ENCODE measurements at regions not wholly inside any gene's neighbourhood (a gene's known extent, or its start where the extent isn't known, plus 50 kb on each side); places are given as distances from the start of the nearest gene placed in this dataset.
A peak's percentile ranks its signal among the peaks of the same experiment; 100 is the strongest.
"Not testable (repeated sequence)": the region's sequence is repeated elsewhere in the genome, so short reads cannot be mapped to it uniquely, and the experiment has no call there.

DNA sequence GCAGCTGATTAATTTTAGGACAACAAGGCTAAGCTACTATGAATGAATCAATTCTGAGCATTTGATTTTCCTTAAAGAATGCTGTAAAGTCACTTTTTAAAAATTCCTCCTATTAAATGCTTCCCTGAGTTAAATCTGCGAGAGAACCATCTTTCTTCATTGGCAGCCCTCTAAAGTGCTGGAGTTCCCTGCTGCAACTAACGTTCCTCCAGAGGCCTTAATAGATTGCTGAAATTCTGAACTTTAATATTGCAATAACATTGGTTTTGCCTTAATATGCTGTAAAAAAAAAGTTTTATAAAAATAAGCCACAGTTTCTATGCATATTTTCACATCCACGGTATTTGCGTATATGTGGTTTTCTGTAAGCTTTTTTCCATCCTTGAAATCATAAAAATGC lies 298.0 kb upstream of the PIK3R1 start:
- DNase-seq = no peak

DNA sequence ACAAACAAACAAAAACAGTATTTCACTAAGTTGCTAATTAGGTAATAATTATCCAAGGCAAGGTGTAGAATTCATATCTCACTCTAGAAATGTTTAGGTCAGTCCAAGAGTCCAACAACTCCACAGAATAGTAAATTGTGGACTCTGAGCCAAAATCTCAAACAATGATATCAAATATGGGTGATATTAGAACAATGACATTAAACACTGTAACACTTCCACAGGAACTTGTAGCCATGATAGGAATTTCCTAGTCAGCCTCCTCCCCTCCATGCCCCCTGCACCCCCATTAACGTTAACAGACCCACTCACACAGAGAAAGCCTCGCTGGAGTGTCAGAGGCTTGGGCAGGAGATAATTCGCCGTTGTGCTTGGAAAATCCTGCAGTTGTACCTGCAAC lies 305.0 kb upstream of the PIK3R1 start:
- DNase-seq = no peak

DNA sequence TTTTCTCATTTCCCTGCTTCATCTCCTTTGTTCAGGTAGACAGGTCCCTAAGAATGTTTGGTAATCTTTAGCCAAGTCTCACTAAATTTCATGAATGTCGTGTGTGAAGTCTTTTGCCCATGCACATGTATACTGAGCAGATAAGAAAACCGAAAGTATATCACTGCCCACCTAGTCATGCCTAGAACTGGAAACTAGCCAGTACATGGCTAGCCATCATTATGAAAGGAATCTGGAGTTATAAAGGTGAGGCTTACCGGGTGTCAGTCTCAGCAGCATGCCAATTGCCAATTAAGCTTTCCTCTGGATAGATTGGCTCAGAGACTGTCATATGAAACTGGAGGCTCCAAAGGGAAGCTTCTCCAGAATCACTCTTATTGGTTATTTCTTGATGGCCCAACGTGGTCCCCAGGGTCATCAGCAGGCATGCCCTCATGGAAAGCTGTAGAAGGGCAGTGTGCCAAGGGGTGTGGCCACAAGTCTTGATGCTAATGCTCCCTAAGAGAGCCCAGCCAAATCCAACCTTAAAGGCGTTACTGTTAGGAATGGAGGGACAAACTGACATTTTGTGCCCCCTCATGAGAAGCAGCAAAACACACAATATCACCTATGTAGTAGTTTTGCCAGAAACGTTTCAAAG lies 307.3 kb upstream of the PIK3R1 start:
- DNase-seq = no peak

DNA sequence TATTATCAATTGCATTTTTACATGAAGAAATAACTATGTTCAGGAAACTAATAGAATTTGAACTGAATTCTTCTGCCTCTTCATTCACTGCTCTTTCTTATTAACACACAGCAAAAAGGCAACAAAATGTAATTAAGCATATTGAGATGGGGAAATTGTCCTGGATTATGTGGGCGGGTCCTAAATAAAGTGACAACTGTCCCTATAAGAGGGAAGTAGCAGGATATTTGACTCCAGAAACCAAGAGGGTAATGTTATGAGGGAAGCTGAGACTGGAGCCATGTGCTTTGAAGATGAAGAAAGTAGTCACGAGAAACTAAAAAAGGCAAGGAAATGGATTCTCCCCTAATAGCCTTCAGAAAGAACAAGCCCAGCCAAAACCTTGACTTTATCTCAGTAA lies 311.2 kb upstream of the PIK3R1 start:
- no peak for DNase-seq

DNA sequence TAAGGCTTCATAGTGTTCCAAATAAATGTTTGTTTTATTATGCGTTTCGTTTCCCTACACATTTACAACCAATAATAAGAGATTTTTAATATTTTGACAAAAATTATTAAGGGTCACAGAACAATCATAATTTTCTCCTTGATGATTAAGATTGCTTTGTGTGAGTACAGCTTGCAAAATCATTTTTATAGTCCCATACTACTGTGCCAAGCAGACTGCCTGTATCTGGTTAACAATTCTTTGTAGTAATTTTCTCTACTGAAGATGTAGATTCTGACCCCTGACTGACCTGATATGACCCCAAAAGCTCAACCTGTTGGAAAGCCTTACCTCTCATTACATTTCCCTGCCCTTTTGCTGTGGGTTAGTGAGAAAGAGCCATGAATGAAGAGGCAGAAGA lies 311.9 kb upstream of the PIK3R1 start:
- DNase-seq = no peak

DNA sequence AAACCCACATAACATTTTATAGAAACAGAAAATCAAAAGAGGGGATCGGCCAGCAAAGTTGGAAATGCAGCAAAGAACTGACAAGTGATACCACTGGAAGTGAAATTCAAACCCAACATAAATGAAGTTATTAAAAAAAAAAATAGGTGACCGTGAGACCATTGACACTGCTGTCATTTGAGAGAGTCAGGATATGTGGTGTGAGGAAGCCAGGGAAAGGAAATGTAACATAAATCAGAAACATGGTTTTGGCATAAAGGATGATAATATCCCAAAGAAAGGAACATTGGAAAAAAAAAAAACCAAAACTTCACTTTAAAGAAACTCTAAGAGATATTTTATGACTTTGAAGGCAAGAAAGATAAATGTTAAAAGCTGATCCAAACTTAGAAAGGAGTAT lies 312.4 kb upstream of the PIK3R1 start:
- DNase-seq = no peak

DNA sequence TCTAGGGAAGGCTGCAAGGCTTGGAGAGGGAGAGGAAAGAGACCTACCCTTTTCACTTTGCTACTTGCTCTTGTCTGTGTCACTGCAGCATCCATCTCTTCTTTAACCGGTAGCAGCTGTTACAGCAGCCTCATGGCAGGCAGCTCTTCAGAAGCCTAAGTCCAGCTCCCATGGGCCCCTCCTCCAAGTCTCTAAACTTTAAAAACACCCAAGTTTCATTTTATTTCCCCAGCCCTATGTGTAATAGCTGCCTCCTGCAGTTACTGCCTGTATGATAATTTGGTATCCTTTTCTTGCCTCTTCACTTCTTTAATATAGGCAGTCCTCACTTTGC lies 313.1 kb upstream of the PIK3R1 start:
- DNase-seq = no peak

DNA sequence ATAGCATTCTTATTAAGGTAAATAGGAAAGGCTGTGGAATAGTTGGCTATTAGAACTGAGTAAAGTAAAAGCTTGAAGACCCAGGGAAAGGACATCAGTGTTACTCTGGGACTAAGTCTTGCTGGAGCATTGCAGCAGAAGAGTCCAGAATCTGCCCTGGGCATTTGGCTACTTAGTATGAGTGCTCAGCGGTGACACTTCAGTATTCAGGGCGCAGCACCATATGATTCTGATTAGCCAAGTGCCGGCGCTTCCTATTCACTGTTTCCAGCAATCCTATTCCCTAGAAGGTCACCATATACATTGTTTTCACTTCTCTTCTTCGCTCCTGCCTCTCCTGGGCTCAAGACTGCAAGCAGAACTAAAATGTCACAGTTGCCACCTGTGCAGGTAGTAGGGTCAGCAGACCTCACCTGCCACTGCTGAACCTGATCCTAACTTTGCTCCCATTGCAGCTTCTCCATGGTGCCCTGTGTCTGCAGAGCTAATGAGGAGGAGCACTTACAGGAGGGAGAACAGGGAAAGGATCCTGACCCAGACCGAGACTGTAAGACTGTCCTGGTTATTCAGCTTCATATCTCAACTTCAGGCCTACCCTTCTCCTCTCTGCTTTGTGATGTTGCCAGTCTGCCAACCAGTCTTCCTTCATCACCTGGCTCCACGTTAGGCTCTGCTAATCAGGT lies 313.6 kb upstream of the PIK3R1 start:
- DNase-seq = no peak

DNA sequence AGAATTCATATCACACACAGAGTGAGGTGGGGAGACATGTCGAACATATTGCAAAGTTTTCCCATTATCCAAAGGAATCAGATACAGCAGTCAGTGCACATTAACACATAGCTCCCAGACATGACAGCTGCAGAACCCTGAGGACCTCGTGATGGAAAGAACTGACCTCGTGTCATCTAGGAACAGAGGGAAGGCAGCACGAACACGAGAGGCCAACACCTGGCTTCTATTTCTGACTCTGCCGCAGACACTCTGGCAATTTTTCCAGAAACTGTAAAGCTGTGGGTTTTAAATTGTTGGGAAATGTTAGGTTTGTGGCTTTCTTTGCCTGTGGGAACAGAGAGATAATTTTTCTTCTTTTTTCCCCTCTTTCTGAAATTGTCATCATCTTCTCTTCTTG lies 315.0 kb upstream of the PIK3R1 start:
- no peak for DNase-seq

DNA sequence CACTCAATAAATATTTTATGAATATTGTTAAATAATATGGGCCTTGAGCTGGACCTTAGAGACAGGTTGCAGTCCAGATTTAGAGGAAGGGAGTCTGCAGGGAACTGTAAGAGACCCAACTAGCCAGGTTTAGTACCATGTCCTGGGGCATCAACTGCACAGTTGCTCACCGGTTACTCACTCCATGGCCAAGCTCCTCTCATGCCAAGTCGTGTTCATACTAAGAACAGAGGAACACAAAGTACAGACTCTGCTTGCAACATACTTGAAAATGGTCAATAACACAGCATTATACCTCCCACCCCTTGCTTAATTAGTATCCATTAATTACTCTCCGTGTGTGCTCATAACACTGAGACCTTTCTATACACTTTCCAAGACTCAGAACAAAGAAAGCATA lies 317.6 kb upstream of the PIK3R1 start:
- DNase-seq = no peak

DNA sequence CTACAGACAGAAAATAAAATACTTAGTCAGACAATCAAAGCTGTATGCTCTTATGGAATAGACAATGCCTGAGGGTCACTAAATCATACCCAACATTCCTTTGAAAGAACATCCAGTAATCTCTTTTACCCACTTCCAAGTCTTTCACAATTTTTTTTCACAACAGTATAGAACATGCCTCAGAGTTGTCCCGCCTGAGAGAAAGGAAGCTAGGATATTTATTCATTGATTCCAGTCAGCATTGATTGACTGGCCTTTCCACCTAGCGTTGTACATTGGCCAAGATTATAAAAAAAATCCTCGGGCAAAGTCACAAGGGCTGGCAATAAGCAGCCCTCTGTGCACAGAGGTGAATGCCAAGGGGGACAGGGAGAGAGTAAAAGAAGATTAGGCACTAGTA lies 318.1 kb upstream of the PIK3R1 start:
- no peak for DNase-seq

DNA sequence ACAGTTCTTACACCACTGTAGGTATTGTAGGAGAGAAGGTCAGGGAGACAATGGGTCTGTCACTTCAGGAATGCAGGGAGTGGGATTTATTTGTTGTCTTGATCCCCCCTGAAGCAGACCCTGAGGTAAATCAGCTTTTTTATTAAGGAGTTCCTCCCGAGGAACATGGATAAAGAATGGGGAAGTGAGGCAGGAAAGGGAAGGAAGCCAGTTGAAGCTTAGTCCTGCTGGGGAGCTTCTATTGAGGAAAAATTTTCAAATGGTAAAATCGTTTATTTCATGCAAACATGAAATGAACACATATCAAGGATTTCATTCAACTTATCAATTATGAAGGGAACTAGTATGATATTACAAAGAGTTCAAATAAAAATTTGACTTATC lies 318.6 kb upstream of the PIK3R1 start:
- no peak for DNase-seq

DNA sequence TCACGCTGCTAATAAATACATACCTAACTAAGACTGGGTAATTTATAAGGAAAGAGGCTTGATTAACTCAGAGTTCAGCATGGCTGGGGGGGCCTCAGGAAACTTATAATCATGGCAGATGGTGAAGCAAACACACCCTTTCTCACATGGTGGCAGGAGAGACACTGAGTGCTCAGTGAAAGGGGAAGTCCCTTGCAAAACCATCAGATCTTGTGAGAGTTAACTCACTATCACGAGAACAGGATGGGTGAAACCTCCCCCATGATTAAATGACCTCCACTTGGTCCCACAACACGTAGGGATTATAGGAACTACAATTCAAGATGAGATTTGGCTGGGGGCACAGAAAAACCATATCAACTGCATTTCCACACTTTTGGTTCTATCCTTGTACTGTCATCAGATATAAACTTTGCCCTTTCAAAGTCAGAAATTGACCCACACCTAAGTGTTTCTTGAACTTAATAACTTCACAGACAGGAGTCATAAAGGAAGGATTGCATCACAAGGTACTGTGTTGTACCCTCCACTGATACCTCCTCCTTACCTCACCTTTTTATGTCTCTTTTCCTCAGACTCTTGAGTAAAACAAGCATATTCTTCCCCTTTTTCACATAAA lies 319.1 kb upstream of the PIK3R1 start:
- DNase-seq = no peak

DNA sequence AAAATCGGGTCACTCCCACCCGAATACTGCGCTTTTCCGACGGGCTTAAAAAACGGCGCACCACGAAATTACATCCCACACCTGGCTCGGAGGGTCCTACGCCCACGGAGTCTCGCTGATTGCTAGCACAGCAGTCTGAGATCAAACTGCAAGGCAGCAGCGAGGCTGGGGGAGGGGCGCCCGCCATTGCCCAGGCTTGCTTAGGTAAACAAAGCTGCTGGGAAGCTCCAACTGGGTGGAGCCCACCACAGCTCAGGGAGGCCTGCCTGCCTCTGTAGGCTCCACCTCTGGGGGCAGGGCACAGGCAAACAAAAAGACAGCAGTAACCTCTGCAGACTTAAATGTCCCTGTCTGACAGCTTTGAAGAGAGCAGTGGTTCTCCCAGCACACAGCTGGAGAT lies 325.7 kb upstream of the PIK3R1 start:
- not testable (repeated sequence) for DNase-seq

DNA sequence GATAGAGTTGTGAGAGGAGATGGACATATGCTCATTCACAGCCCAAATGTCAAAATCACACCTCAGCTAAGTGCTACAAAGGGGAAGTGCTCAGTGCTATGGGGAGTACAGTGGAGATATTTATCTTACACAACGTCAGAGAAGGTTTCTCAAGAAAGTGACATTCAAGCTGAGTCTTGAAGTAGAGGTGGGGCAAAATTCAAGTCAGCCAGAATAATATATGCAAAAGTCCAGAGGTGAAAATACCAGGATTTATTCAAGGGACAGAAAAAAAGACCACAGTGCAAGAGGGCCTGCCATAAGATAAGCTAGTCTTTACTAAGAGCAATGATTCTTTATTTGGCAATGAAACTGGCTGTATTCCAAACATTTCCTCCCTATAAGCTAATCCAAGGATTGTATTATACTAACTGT lies 327.8 kb upstream of the PIK3R1 start:
- no peak for DNase-seq

DNA sequence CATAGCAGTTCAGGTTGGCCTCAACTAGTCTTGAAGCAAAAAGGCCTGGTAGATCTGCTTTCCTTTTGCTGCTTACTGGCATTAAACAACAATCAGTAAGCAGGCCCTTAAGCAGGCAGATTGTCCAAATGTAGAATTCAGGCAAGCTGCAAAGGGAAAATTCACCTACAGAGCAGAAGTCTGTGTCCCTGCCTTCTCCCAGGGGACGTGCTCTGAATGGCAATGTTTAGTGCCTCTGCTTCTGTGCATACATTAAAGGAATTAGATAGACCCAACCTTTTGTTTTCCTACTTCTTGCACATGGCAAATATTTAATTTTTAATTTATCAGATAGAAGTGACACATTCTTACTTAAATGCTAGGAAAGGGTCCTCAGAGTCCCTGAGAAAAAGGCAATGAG lies 328.8 kb upstream of the PIK3R1 start:
- peak in 1 of 3 experiments; percentile 25 for DNase-seq

DNA sequence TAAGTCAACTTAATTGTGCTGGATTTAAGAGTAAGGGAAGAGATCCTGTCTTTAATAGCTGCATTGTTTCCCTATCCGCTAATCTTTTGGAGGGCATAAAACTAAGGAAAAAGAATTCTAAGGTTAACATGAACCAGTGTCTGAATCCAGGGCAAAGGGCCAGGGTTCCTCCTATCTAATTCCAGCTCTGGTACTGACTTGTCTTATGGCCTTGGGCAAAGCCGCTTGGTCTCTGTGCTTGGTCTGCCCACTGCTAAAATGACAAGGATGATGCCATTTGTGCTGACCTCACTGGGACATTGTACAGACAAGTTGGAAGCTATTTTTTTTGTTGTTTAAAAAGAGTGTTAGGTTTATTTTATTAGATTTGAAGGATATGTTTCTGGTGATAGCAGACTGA lies 334.7 kb upstream of the PIK3R1 start:
- no peak for DNase-seq

DNA sequence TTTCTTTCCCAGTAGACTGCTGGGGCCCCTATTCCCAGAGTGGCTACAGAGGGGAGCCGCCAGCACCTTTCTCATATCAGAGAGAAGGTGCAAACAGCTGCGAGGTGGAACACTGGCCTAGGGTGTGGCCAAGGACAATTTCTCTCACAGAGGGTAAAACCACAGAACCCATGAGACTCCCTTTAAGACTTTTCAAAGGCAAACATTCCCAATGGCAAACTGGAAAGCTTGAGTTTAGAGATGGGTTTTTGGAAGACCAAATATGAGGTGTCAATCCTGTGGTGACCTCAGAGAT lies 335.1 kb upstream of the PIK3R1 start:
- no peak for DNase-seq

DNA sequence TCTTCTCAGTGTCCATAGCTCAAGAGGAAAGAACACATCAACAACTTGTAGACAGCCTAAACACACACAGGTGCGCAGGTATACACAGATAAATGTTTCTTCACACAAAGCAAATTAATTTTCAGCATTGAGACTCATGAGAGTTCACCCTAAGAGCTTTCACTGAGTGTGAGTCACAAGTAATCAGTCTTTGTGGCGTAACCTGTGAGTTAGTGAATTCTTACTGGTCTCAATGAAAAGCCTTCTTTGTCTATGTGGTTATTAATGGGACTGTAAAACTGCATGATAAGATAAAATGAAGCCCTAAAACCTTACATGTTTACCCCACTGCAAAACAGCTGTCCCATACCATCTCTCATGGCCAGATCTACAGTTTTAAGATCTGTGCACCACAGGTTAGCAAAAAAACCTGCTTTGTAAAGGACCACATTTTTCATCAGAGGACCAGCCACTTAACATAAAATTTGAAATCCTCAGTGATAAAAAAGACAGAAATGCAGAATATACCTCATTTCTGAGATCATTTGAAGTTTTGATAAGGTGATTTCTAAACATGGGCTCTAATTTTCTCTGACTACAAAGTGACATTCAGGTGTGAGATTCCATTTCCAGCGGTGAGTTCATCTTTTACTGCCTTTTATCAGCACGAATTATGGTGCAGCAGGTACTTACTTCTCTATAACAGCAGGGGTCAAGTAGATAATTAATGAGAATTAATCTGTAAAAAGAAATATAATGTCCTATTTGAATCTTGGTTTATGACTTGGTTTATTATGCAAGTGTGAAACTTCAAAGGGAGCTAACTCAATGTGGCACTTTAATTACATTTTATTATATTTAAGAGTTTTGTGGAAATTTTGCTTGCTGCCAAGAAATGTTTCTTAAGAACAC lies 335.7 kb upstream of the PIK3R1 start:
- DNase-seq = no peak

DNA sequence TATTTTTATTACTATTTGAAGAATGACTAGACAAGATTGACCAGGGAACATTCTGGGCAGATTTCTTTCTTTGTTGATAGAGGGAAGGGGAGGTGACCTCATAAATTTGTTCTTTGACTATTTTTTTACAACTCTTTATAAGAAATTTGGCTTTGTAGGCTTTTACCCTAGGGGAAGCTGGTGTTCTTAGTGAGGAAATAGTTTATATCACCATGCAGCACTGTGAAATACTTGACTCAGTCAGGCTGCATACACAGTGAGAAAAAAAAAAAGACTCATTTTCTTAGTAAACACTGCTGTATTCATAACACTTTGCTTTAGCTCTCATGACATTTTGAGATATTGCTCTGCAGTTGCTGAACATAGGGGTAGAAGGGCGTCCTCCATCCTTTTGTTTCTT lies 336.6 kb upstream of the PIK3R1 start:
- DNase-seq = no peak

DNA sequence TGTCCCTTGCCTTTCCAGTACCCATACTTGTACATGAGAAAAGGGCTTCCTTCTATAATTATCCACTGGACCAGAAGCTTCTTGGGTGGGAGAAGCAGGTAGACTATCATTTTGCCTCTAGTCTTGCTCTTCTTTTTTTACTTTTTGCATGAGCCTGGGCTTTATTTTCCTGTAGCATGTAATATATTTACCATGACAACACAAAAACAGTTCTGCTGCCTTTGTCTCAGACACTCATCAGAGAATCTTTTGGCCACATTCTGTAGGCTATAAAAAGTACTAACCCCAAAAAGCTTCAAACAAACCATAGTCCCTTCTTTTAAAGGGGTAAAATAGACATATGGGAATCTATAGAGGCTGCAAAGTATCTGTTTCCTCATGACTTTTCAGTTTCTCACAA lies 339.2 kb upstream of the PIK3R1 start:
- no peak for DNase-seq

DNA sequence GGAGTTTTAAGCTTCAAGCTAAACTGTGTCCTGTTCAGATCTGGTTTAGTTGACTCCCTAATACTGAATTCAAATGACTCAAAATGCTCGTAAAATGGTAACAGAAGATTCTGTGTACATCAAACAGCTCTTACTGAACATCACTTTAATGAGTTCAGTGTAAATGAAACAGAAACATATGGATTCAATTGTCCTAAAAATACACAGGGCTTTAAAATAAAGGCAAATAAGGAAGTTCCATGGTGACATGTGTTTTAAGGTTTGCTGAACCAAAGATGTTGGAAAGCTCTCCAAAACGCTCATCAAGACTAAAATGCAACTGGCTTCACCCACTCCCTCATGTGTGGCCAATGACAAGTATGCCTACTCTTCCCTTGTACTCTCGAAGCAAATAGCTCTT lies 340.0 kb upstream of the PIK3R1 start:
- DNase-seq = no peak

DNA sequence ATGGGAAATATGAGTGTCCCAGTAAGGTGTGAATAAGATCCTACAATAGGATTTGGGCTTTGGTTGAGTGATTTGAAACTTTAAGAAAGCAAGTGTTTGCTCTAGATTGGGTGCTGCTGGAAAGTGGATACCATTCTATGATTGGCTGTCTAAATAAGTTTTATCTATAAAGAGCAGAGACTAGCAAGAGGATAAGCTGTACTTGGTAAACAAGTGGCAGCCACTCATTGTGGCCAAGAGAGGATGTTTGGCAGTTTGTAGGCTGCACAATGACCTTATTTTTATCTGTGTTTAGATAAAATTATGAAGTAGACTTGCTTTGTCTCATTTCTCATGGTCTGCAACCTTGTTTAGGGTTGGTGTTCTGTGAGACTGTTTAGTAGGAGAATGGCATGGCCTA lies 341.6 kb upstream of the PIK3R1 start:
- DNase-seq = no peak

DNA sequence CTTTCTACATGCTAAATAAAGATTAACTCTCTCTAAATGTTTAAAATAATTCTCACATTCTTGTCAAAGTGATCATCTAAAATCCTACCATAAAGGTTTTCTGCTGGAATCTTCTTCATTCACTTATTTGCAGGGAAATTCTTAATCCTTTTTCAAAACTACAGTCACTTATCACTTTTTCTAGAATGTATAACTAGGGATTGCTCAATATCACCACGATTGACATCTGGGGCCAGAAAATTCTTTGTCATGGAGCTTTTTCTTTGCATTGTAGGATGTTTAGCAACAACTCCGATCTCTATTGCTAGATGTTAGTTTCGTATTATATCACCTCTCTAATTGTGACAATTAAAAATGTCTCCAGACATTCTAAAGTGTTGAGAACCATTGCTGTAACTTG lies 344.9 kb upstream of the PIK3R1 start:
- no peak for DNase-seq
